Lower lobe of right lung (tissue), 2 donors: ENCODE measurements at regions not wholly inside any gene's neighbourhood (a gene's known extent, or its start where the extent isn't known, plus 50 kb on each side); places are given as distances from the start of the nearest gene placed in this dataset.

Experiments used
- ATAC-seq, 2 donors: fragments of 200-7000 bp; cut with Tn5 transposase; one replicate each; pipeline ENCODE4 v1.9.1; 2020 to 2022; ENCODE audit warnings: mild to moderate bottlenecking in 2 of 2, moderate library complexity in 2 of 2
- DNase-seq: peaks from one replicate; pipeline ENCODE4 v3.0.0-alpha.2; 2020
- H3K27ac ChIP-seq: fragments of 200-600 bp; one replicate; pipeline ENCODE4 v1.8.0; 2022
- H3K27me3 ChIP-seq: fragments of 200-600 bp; one replicate; pipeline ENCODE4 v1.8.0; 2022; ENCODE audit warnings: low read depth
- H3K36me3 ChIP-seq: fragments of 200-600 bp; one replicate; pipeline ENCODE4 v1.8.0; 2022; ENCODE audit warnings: mild to moderate bottlenecking
- H3K4me1 ChIP-seq: fragments of 200-600 bp; one replicate; pipeline ENCODE4 v1.8.0; 2022
- H3K4me3 ChIP-seq: fragments of 200-600 bp; one replicate; pipeline ENCODE4 v1.8.0; 2022; ENCODE audit warnings: mild to moderate bottlenecking
- H3K9me3 ChIP-seq: fragments of 200-600 bp; one replicate; pipeline ENCODE4 v1.8.0; 2022
- CTCF ChIP-seq: fragments of 200-600 bp; IDR thresholded peaks from one replicate; pipeline ENCODE4 v1.8.0; 2022; ENCODE audit warnings: antibody characterized with exemption, mild to moderate bottlenecking
- intact Hi-C: fragments of 100-400 bp; cut with DNase I; formaldehyde crosslinking; loops from one replicate; pipeline ENCODE4 v1.11.0; 2022
- donor health status: DM: no; HTN: yes; CAD: no; lungs with severe emphysema.

- no peaks in the 10 kb centered on the region for H3K36me3 ChIP-seq
- no peak for TF ChIP-seq CTCF
- H3K9me3 ChIP-seq = no peaks in the 10 kb centered on the region
- no peak for DNase-seq
- intact Hi-C loops = no loop called here
- H3K27ac ChIP-seq = no peak overlapping the region
- H3K4me1 ChIP-seq = no peaks in the 10 kb centered on the region
- H3K27me3 ChIP-seq = no peaks in the 10 kb centered on the region
- no peak for ATAC-seq
- H3K4me3 ChIP-seq = no peak overlapping the region
These were observed 187.6 kb downstream of the EBLN2 start for GRCh38 chr3:73249047-73249446.

- H3K4me3 ChIP-seq = no peak overlapping the region
- ATAC-seq = no peak
- no peaks in the 10 kb centered on the region for H3K36me3 ChIP-seq
- H3K4me1 ChIP-seq = no peaks in the 10 kb centered on the region
- no peaks in the 10 kb centered on the region for H3K9me3 ChIP-seq
- intact Hi-C loops = no loop called here
- H3K27me3 ChIP-seq = no peaks in the 10 kb centered on the region
- no peak overlapping the region for H3K27ac ChIP-seq
- DNase-seq = no peak
- TF ChIP-seq CTCF = no peak
These were observed 192.6 kb downstream of the EBLN2 start for GRCh38 chr3:73254062-73254461.

GRCh38 chr3:73255609-73256029 is 194.2 kb downstream of the EBLN2 start:
- no peaks in the 10 kb centered on the region for H3K9me3 ChIP-seq
- no peaks in the 10 kb centered on the region for H3K4me1 ChIP-seq
- no peaks in the 10 kb centered on the region for H3K27me3 ChIP-seq
- H3K27ac ChIP-seq = no peak overlapping the region
- DNase-seq (no peak), ATAC-seq (peak; percentile 65 to 69)
- H3K36me3 ChIP-seq = no peaks in the 10 kb centered on the region
- TF ChIP-seq CTCF = no peak
- intact Hi-C loops = no loop called here
- no peak overlapping the region for H3K4me3 ChIP-seq

- intact Hi-C loops = no loop called here
- Histone ChIP-seq H3K27me3 (no peaks in the 10 kb centered on the region), H3K4me3 (no peak overlapping the region), H3K4me1 (no peaks in the 10 kb centered on the region), H3K27ac (no peak overlapping the region), H3K36me3 (no peaks in the 10 kb centered on the region), H3K9me3 (no peaks in the 10 kb centered on the region)
- DNase-seq (no peak), ATAC-seq (no peak)
- no peak for TF ChIP-seq CTCF
These were observed 195.7 kb downstream of the EBLN2 start for GRCh38 chr3:73257186-73257585.

GRCh38 chr3:73258057-73258456 is 196.6 kb downstream of the EBLN2 start:
- H3K27ac ChIP-seq = no peak overlapping the region
- H3K36me3 ChIP-seq = no peaks in the 10 kb centered on the region
- intact Hi-C loops = no loop called here
- DNase-seq (no peak), ATAC-seq (no peak)
- H3K9me3 ChIP-seq = no peaks in the 10 kb centered on the region
- no peak overlapping the region for H3K4me3 ChIP-seq
- H3K27me3 ChIP-seq = no peaks in the 10 kb centered on the region
- no peak for TF ChIP-seq CTCF
- no peaks in the 10 kb centered on the region for H3K4me1 ChIP-seq

GRCh38 chr3:73259291-73259690 is 197.8 kb downstream of the EBLN2 start:
- Histone ChIP-seq H3K9me3 (no peaks in the 10 kb centered on the region), H3K36me3 (no peaks in the 10 kb centered on the region), H3K27me3 (no peaks in the 10 kb centered on the region), H3K4me3 (no peak overlapping the region), H3K4me1 (no peaks in the 10 kb centered on the region), H3K27ac (no peak overlapping the region)
- no peak for DNase-seq
- no peak for ATAC-seq
- intact Hi-C loops = no loop called here
- no peak for TF ChIP-seq CTCF
